Stimulated activated CD4-positive, alpha-beta T cell treated with anti-CD3 and anti-CD28 coated beads, Interleukin-2, amount 100 ng/mL, for 24 hours (primary cell): ENCODE measurements at regions not wholly inside any gene's neighbourhood (a gene's known extent, or its start where the extent isn't known, plus 50 kb on each side); places are given as distances from the start of the nearest gene placed in this dataset.
A peak's percentile ranks its signal among the peaks of the same experiment; 100 is the strongest.
"Not testable (repeated sequence)": the region's sequence is repeated elsewhere in the genome, so short reads cannot be mapped to it uniquely, and the experiment has no call there.

ENCODE experiments used
- DNase-seq, 2 donors: peaks; one replicate each; pipeline ENCODE4 v3.0.0-alpha.2; 2020

DNA sequence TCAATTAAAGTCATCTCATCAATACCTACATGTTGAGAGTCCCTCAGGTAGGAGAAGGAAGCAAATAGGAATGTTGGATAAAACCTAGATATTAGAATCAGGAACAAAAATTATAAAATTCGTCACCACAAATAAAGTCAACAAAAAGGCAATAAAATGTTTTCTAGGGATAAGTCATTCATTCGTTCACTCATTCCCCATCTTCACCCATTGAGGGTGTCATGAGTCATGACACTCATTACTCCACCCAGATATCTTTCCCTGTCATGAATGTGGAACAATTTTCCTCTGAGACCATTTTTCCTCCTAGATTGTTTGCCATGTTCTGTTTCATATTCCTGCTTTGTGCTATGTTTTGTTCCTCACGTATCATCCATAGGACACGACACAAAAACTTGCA is 50.9 kb upstream of the OLIG3 start:
- no peak for DNase-seq

DNA sequence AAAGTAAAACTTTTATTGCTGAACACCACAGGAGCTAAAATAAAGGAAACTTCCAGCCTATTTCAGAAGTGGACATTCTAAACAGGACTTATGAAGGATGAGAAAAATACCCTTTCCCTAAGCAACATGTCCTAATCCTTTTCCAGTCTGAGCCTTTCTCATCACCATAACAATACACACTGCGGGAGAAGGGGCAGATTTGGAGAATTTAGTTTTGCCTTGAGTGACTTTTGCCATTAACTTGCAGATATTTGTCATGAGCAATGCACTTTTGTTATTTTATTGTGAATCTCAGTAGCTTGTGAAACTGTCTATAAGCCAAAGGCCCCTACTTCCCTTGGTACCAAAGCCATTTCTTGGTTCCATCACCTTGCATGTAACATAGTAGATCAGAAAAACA is 53.0 kb upstream of the OLIG3 start:
- DNase-seq = no peak

GRCh38 chr6:137547601-137548000 is 53.4 kb upstream of the OLIG3 start:
- DNase-seq = no peak

DNA sequence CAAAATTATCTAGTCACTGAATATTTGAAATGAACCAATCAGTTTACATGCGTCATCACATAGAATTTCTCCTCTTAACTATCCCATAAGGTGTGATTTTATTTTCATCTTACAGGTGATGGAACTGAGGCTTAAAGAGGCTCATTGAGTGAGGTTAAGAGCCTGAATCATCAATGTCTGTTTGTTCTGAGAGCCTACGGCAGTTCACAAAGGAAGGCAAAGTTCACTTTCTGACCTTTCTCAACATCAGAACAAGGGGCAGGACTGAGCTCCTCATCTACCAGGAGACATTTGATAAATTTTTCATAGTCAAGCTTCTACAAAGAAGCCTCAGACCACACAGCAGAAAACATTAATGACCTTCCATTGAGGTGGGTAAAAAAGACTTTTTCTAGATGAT is 54.9 kb upstream of the OLIG3 start:
- DNase-seq = no peak

DNA sequence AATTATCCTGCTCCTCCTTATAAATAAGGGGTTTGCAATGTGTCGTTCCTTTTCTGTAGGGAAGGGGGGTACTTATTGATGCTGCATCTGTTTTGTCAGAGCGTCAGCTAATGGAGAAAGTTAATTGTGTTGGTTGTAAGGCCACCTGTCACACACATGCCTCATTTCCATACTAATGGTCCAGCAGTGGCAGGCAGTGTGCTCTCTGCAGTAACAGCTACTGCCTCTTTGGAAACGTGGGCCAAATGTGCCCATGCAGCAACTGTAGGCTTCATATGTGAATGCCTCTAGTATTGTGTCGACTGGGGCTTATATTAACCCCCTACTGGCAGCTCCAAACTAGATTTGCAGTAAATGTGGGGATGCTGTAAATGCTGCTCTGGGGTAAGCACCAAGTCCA is 56.3 kb upstream of the OLIG3 start:
- DNase-seq = no peak

DNA sequence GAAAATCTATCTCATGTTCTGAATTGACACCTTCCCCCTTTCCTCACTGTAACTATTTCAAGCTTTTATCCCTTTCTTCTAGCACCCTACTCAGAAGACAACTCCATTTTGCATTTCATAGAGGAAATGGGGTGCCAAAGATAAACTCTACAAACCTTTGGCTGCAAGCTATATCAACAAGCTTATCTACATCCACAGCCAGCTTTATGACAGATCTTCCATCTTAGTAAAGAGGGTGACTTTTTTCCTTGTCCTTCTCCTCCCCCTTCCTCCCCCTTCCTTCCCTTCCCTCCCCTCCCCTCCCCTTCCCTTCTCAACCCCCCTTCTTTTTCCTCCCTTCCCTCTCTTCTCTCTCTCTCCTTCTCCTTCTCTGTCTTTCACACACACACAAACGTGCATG is 58.0 kb upstream of the OLIG3 start:
- DNase-seq = no peak

DNA sequence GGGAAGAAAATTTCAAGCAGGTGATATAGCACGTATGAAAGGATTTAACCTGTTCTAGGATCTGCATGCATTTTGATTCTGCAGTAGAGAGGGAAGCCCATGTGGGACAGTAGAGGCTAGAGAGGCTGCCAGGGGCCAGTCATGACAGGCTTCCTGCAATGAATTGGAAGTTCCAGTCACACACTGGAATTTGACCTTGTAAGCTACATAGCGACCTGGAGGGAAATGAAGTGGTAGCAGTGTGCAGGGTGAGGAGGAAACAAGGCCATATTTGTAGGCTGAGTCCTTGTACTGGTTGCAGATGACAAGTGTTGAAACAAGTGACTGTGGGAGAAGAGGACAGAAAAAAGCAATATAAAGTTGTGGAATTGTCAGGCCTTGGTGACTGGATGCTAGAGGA is 58.6 kb upstream of the OLIG3 start:
- DNase-seq = no peak

- DNase-seq = peak in 1 of 2 donors; percentile 39
Observed at GRCh38 chr6:137559521-137560183, 65.5 kb upstream of the OLIG3 start.

DNA sequence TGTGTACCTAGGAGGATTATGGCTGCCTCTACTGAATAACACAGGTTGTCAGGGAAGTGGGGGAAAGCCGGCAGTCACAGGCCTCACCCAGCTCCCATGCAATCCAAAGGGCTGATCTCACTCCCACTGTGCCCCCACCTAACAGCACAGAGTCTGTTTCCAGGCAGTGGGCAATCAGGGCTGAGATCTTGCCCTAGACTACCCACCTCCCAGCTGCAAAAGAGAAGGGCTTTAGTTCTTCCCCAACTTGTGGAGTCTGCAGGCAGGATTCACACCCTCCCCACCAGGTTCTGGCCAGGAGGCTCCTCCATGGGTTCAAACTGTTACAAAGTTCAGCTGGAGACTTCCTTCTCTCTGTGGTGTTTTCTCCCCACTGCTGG is 66.0 kb upstream of the OLIG3 start:
- no peak for DNase-seq

DNA sequence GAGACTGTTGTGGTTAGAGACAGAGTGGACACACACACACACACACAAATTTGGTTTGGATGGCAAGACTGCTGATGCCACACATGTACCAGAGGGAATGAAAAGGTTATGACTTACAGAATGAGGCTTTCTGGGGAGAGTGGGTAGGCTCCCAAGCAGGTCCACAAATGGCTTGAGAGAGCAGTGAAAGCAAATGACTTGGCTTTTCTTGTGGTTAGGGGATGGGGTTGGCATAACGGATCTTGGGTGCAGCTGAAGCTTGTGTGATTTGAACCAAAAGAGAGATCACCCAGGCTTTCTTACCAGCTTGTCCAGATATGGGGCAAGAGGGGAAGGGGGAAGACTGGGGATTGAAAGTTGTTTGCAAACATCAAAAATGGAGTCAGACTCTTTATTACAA is 73.9 kb upstream of the OLIG3 start:
- DNase-seq = no peak

GRCh38 chr6:137570393-137570792 is 76.2 kb upstream of the OLIG3 start:
- DNase-seq = no peak

- DNase-seq = peak; percentile 71 to 76
Observed at GRCh38 chr6:137571854-137572253, 77.7 kb upstream of the OLIG3 start.

- no peak for DNase-seq
Observed at GRCh38 chr6:137573739-137574138, 79.5 kb upstream of the OLIG3 start.

DNA sequence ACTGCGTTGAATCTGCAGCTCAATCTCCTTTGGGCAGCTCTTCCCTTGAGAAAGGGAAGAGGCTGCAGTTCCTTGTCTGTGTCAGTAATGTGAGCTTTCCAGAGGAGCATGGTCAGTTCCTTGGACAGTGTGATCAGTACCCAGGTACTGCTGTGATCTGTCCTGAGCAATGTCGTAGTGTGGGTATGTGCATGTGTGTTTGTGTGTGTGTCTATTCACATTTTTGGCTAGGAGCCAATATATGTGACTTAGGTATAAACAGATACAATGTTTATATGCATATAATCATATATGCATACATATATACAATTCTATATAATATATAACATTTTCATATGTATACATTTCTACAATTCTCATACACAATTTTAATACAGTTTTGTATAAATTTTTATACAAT is 85.4 kb upstream of the OLIG3 start:
- no peak for DNase-seq

DNA sequence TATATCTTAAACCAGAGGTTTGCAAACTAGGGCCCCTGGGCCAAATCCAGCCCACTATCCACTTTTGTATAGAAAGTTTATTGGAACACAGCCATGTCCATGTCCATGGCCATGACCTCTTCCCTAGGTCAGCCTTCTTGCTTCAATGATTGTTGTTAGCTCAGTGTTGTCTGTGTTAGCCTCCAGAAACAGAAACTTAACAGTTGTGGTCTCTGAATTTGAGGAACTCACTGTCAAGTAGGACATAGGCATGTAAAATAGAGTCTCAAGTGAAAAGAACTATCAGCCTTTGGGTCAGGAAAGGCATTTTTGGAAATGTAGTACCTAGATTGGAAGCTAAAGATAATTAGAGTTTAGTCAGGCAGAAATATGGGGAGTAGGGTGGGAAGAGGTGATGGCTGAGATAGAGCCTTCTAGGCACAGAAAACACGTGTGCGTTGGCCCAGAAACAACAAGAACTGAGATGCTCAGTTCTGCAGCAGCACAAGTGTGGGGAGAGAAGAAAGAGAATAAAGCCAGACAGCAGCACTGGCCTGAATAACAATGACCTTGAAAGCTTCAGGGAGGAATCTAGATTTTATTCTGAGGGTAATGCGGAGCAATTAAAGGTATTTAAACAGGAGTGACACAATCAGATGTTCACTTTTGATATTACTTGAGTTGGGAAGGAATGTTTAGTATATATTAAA is 87.0 kb upstream of the OLIG3 start:
- DNase-seq = no peak

DNA sequence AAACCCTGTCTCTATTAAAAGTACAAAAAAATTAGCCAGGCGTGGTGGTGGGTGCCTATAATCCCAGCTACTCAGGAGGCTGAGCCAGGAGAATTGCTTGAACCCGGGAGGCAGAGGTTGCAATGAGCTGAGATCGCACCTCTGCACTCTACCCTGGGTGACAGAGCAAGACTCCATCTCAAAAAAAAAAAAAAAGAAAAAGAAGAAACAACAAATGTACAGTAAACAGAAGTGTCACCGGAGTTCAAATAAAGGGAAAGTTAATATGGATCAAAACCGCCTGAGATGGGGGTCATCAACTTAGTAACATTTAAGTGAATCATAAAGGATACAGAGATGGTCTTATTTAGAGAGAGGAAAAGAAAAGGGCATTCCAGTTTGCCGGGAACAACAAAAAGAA is 89.3 kb upstream of the OLIG3 start:
- not testable (repeated sequence) for DNase-seq

GRCh38 chr6:137588472-137588871 is 94.3 kb upstream of the OLIG3 start:
- no peak for DNase-seq

DNA sequence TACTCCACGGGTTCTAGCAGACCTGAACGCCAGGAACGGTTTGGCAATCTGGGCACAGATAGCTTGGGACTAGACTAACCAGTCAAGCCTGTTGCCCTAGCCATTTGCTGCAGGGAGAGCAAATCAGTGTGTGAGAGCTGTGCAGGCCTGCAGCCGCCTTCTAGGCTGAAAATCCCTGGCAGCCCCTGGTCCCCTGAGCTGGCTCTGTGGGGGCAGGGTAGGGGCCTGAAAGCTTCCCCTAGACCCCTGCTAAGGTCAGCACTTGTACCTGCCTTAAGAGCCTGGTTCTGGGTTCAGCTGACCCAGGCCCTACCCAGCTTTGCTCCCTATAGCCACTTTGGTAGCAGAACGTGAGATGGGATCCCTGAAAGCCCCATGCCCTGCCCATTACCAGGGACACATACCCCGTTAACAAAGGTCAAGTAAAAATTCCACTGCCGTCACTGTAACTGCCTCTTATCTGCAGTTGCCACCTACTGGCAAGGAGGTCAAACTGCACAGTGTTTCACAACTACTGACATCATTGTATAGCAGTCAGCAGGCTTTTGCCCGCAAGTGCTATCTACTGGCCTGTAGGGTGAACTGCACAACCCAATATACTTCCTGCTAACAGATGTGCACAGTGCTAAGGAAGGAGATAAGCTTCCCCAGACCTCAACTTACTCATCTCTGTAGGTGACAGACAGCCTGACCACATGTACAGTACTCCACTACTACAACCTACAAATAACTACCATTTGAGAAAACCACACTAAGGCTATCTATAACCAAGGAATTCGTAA is 95.1 kb upstream of the OLIG3 start:
- peak; percentile 35 to 41 for DNase-seq

GRCh38 chr6:137590684-137591083 is 96.5 kb upstream of the OLIG3 start:
- no peak for DNase-seq

DNA sequence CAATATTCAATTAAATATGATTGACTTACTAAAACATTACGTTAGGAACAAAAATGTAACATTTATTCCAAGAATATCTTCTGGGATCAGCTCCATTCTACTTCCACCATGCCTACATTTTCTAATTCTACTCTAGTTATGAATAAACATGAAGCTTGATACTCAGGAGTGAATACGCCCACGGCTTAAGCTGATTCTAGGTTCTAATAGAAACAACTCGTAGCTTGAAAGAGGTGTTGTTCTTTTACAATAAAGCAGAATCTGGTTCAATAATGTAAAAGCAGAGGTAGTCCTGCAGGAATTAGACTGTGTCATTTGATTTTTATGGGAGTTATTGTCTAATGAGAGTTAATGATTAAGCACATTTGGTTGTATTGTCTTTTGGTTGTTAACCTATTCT is 107.3 kb upstream of the OLIG3 start:
- DNase-seq = no peak

- DNase-seq = no peak
Observed at GRCh38 chr6:137602313-137603197, 108.4 kb upstream of the OLIG3 start.

DNA sequence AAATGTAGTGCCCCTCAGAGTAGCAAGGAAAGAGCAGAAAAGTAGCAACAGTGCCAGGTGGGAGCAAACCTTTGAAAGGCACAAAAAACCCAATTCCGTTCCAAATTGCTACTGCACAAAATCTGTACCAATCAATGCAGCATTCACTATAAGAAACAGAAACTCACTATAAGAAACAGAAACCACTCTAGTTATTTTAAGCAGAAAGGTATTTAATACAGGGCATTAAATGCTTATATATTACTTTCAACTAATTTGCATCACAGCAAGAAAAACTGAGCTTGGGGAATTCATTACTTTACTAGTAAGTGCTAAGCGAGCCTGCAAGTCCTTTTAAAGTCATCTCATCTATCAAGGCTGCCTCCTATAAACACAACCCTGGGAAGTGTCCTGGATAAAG is 116.5 kb upstream of the OLIG3 start:
- no peak for DNase-seq

GRCh38 chr6:137623293-137623692 is 129.1 kb upstream of the OLIG3 start:
- DNase-seq = no peak
